Cerebellar nuclear complex (tissue), 1 donor: ENCODE measurements at regions not wholly inside any gene's neighbourhood (a gene's known extent, or its start where the extent isn't known, plus 50 kb on each side); places are given as distances from the start of the nearest gene placed in this dataset.

Source experiments
- DNase-seq, 2 experiments: peaks; one replicate each; lab custom pipeline; 2025; lab: John Stamatoyannopoulos, UW

DNA sequence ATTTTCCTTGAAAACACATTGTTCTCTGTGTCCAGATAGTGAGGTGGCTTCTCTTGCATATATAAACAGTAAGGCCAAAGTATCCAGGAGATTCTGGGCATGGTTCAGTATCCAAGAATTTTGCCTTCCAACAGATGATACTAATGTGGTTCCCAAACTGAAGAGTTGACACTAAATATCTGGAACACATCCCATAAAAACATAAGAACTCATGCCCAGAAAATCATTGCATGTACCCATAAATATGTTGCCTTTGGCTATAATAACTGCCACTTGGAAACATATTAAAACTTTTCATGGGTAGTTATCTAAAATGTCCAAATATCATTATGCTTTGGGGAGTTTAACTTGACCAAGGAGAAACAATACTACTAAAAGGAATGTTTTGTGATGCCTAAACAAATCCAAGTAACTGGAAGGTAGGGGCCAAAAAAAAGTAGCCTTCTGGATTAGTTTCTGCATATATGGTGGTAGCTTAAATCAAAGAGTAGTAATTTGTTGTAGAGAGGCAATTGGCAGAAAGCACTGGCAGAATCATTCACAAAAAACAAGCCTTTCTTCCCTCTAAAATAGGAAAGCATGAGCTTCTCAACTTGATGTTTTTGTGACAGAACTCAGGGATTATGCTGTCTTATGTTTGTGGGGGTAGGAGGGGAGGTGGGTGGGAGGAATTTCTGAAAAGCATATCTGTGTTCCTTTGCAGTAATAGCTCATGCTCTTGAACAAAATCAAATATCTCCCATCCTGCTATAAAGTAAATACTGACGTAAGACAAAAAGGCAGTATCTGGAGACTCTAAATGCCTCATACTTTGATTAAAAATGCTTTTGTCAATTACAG is 753.9 kb downstream of the TUSC7 start:
- no peak for DNase-seq

DNA sequence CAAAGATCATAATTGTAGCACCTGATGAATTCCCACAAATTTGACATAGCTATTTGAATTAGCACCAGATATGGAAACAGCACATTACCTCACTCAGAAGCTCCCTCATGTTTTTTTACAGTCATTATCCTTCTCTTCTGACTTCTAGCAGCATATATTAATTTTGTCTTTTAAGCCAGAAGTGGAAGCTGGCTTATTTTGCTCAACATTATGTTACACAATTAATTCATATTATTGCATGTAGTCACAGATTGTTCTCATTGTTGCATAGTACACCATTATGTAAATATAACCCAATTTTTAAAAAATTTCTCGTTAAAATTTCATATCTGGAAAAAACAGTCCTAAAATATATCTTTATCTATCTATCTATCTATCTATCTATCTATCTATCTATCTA is 762.3 kb downstream of the TUSC7 start:
- no peak for DNase-seq

DNA sequence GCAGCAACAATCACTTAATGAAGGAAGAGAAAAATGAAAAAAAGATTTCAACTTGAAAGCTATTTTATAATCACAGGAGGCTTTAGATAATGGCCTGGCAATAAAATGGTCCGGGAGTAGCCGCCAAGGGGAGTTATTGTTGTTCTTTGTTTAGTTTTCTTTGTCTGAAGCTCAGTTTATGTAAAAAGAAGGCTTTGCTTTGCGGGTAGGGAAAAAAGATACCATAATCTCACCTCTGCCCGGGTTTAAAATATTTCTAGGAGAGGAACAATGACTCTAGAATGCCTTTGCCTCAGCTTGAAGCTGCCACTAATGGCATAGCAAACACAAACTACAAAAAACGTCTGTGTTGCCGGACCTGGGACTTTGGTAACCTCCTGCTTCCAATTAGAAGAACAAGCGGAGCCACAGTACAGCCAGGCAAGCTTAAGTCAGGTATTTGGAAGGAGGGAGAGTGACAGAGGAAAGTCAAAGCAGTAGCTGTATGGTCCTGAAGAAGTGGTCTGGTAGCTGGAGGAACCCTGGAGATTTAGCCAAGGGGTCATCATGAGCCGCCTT is 764.5 kb downstream of the TUSC7 start:
- DNase-seq, result no peak

DNA sequence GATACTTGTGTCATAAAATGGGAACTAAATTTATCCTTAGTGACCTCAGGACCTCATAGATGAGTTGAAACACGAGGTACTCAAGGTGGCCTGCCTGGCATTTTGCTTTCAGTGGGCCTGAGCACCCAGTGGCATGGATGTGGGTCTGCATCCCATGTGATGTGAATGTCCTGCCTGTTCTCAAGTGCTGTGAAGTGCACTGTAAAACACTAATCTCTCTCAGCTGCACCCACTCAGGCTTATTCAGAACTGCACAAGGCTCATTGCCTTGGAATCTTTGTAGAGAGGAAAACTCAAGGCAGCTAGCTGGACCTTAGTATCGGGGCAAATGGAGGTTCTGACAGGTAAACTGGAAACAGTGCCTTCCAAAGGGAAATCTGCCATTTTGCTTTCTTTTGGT is 767.0 kb downstream of the TUSC7 start:
- no peak for DNase-seq

DNA sequence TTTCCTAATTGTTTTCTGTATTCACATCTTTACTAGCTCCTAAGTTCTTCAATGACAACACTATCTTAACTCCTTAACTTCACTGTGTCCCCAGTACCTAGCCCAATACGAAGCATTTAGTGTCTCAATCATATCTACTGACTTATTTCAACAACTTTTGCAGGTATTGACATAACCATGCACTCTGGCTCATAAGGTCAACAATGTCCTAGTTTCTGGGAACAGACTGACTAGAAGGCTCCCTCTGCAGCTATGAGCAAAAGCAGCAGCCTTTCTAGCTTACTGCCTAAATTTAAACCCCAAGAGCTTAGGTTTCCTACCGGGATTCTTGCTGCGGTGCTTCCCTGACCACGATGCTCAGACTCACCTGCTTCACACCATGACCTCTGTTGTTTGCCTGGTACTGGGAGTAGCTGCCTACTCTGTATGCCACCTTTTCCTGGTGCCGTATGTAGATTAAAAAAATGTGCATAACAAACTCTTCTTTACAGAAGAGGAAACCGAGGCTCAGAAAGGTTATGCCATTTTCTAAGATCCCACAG is 767.7 kb downstream of the TUSC7 start:
- no peak for DNase-seq

DNA sequence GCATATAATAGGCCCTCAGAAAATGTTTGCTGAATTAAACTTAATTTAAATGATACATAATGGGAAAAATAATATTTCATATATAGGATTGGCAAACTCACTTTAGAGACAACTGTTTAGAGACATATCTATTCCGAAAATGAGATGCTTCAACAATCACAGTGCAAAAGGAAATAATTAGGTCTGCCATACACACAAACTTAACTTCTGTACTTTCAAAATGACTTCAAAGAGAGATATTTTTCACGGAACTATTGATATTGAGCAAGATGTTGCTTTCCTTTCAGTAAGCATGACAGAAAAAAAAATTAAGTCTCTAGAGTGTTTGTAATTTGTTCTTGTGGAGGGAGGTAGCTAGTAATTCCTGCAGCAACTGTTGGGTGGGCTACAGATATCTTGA is 769.5 kb downstream of the TUSC7 start:
- DNase-seq, result no peak

GRCh38 chr3:117480525-117480924 is 770.9 kb downstream of the TUSC7 start:
- no peak for DNase-seq

- DNase-seq, result no peak
These were observed 771.4 kb downstream of the TUSC7 start for GRCh38 chr3:117480972-117481371.

DNA sequence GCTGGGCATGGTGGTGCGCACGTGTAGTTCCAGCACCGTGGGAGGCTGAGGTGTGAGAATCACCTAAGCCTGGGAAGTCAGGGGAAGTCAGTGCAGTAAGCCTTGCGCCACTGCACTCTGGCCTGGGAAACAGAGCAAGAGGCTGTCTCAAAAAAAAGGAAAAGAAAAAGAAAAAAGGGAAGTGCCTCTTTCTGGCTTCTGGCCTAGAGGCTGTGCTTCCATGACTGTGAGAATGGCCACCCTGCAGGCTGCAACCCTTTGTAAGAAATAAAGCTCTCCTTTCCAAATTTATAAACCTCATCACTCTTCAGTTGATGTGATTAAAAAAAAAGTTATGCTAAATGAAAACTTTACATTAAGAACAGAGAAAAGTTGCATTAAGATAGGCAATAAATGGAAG is 774.3 kb downstream of the TUSC7 start:
- no peak for DNase-seq

- DNase-seq, result no peak
These were observed 776.3 kb downstream of the TUSC7 start for GRCh38 chr3:117485841-117486240.

DNA sequence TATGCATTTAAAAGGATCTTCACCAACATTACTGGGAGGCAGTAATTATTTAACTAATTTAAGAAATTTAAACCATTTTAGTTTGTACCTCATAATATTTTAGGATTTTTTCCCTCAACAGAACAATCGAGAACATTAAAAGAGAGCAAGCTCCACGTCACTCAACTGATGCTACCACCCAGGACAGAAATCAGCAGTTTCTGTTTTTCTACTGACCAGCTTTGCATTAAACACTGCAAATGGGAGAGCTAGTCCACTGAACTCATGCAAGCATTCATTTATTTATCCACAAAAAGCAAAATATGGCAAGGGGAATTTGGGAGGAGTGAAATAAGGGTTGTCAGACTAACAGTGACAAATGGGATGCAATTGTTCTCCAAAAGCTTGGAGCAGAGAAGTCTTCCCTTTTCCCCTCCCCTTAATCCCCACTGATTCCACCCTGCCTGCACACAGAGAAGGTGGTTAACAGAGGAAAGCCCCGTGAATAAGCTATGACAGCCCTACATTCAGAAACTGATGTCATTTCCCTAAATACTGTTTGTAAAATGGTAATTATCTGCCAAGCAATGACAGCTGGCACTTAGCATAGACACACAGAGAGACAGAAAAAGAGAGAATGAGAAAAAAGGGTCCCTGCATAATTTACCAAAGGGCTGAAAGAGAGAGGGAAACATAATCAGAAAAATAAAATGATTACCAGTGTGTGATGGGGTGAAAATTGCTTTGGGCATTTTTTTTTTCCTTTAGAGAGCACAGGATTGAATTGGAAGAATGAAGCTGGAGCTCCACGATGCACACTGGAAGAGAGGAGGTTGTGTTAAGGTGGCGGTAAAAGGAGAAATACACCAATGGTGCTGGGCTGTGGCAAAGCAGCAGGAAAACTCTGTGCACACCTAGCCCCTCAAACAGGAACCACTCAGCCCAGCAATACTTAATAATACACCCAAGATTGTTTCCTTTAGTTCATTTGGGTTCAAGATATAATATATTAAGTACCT is 777.4 kb downstream of the TUSC7 start:
- DNase-seq, result no peak

DNA sequence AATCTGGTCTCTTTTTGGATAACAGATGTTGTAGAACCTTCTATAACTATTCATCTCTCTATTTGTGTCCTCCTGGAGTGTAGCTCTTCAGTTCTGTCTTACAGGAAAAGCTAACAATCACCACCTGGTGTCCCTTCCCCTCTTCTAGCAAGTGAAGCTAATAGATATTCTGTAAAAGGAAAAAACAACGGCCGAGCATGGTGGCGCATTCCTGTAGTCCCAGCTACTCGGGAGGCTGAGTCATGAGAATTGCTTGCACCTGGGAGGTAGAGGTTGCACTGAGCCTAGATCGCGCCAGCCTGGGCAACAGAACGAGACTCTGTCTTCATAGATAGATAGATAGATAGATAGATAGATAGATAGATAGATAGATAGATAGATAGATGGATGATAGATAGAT is 779.4 kb downstream of the TUSC7 start:
- DNase-seq, result no peak

DNA sequence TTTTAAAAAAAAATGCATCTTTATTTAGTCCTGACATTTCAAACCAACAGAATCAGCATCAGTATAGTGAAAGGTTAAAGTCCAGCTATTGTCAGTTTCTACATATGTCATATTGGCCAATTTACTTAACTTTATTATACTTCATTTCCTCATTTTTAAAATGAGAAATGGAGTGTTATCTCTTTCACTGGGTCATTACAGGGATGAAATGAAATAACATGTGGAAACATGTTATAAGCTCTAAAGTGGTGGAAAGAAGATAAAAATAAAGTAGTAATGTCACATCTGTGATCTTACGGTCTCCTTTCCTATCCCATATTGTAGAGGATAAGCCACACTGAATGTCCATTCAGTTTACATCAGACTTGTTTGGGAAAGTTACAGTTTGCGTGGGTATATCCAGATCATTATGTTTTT is 780.1 kb downstream of the TUSC7 start:
- DNase-seq, result no peak

GRCh38 chr3:117490716-117491115 is 781.1 kb downstream of the TUSC7 start:
- DNase-seq, result no peak

DNA sequence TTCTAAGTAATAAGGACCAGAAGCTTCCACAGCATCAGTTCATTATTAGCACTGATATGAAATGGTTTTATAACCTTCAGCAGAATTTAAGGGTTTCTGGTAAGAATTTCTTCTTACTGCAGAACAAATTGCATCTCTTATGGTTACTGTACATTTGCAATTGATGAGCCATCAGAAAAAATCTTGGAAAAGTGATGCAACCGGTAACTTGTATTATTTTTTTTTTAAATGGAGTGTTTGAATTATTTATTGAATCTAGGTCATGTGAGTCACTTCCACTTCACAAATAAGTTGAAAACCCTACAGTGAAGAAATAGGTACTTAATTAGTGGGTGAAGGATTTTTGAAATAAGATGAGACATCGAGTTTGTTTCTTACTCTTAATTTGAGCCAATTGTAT is 786.0 kb downstream of the TUSC7 start:
- no peak for DNase-seq

DNA sequence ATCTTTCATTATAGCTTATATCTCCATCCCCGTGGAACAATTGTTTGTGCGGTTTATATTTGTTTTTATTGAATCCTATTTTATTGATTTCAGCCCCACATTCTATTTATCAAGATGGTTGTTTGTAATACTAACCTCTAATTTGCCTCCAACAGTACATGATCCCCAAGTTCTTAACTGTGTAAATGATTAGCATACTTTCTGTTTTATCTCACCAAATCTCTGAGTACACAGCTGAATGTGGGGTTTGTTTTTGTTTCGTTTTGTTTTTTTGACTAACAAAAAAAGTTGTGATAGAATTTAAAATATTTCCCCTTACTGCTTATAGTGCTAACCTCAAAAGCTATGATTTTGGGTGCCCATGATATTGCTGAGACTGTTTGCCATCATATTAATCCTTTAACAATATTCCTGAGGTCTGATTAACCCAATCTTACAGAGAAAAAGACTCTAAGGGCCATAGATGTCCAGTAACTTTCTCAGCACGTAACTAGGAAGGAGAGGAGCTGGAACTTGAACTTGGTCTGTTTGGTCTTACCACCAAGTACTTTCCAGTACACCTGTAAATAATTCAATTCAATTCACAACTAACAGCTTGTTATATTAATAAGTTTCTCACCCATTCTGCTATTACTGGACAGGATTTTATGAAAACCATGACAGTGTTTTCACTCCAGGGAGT is 789.8 kb downstream of the TUSC7 start:
- no peak for DNase-seq

DNA sequence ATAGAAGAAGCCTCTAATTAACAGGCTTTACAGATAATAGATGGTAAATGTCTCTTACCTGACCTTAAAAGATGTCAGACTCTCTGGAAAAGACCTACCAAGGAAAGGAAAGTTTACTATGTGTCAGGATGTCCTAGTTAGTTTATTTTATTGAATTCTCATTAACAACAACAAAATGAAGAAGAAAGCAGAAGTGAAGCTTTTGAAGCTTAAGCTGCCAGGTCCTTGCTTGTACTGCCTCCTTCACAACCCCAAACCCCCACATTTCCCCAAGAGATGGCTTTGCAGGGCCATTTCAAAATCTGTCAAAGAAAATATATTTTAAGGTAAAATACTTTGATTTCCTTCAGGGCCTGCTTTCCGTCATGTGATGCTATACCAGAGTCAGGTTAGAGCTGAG is 798.4 kb downstream of the TUSC7 start:
- DNase-seq, result no peak

DNA sequence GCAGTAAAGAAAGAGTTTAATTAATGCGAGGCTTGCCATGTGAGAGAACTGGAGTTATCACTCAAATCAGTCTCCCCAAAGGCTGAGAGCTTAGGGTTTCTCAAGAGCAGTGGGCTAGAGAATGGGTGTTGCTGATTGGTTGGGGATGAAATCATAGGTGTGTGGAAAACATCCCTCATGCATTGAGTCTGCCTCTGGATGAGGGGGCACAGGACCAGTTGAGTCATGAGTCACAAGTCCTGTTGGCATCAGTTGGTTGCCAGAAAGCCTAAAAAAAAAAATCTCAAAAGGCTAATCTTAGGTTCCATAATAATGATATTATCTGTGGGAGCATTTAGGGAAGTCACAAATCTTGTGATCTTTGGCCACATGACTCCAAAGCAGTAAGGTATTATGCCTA is 800.3 kb downstream of the TUSC7 start:
- no peak for DNase-seq

DNA sequence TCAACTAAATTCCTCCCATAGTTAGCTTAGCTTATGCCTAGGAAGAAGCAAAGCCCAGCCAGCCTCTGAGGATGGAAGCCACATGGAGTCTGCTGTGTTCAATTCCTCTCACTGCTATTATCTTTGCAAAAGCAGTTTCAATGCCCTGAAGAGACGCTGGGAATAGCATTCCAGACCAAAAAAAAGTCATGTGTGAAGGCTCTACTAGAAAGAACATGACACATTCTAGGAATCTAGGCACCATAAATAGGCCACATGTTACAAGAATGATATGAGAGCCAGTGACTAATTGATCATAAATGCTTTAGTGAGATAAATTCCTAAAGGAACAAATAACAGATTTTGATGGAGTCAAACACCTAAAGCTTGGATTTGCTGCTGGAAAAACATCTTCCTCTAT is 800.8 kb downstream of the TUSC7 start:
- DNase-seq, result no peak

GRCh38 chr3:117512975-117513374 is 803.4 kb downstream of the TUSC7 start:
- DNase-seq, result no peak

GRCh38 chr3:117515309-117515708 is 805.7 kb downstream of the TUSC7 start:
- DNase-seq, result no peak

GRCh38 chr3:117518364-117518763 is 808.8 kb downstream of the TUSC7 start:
- no peak for DNase-seq
